ENCODE measurements at regions not wholly inside any gene's neighbourhood (a gene's known extent, or its start where the extent isn't known, plus 50 kb on each side); places are given as distances from the start of the nearest gene placed in this dataset.

DNA sequence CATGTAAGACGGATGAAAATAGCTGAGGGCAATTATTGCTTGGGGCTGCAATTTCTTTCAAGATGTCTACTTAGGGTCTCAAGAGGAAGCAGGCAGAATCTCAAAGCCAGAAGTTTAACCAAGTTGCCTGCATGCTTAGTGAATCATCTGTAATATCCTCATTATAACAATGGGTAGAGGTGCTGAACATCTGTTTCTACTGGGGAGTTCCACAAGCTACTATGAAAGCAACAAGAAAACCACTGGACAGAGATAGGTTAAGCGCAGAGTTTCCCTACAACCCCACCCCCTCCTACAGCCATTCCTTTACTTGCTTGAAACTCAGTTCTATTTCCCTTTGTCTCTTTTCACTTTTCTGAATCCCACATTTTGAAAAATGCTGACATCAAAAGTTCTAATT, 759.4 kb upstream of the GBE1 start:
- WGBS, 2 experiments (ENCODE audit: low coverage in 1 of 2, low lambda C conversion rate in 2 of 2, missing lambda C conversion rate in 2 of 2), result 12 to 26% methylated on average over 2 of the region's 2 CpGs

GRCh38 chr3:82509951-82510603, 748.6 kb upstream of the GBE1 start:
- Histone ChIP-seq H3K4me2 (ENCODE audit: unreplicated experiment) (no peak overlapping the region), H2AFZ (no peak overlapping the region), H3K27me3 (replicated peaks; ENCODE audit: insufficient read depth) (no peaks in the 10 kb centered on the region), H3K4me3 (no peak overlapping the region), H3K9ac (no peak overlapping the region), H3K4me1 (ENCODE audit: insufficient read depth) (no peaks in the 10 kb centered on the region), H3K9me3 (ENCODE audit: low read depth) (no peaks in the 10 kb centered on the region), H3K27ac (no peak overlapping the region), H3K36me3 (ENCODE audit: low read depth) (no peaks in the 10 kb centered on the region), H3K9me2 (ENCODE audit: insufficient read depth) (no peaks in the 10 kb centered on the region), H4K20me1 (ENCODE audit: insufficient read depth) (no peaks in the 10 kb centered on the region), H3K79me2 (ENCODE audit: insufficient read depth) (no peaks in the 10 kb centered on the region), H3F3A (ENCODE audit: insufficient read depth) (no peaks in the 10 kb centered on the region)
- in situ Hi-C loops (cut with MboI), result no loop called here
- no peak for DNase-seq
- WGBS, 2 experiments (ENCODE audit: low coverage in 1 of 2, low lambda C conversion rate in 2 of 2, missing lambda C conversion rate in 2 of 2), result 50 to 52% methylated on average over 16 of the region's 16 CpGs
- TF ChIP-seq EZH2phosphoT487 (IDR thresholded peaks at IDR 0.05; ENCODE audit: insufficient read depth, low read depth) (no peak), EZH2 (IDR thresholded peaks at IDR 0.05; ENCODE audit: insufficient read depth, poor library complexity, severe bottlenecking) (no peak)

More for the DNA sequence above, 759.4 kb upstream of the GBE1 start:
- H2AFZ ChIP-seq, result no peak overlapping the region
- TF ChIP-seq EZH2 (IDR thresholded peaks at IDR 0.05; ENCODE audit: insufficient read depth, poor library complexity, severe bottlenecking) (no peak), EZH2phosphoT487 (IDR thresholded peaks at IDR 0.05; ENCODE audit: insufficient read depth, low read depth) (no peak)
- H3K4me1 ChIP-seq (ENCODE audit: insufficient read depth), result no peaks in the 10 kb centered on the region
- H4K20me1 ChIP-seq (ENCODE audit: insufficient read depth), result no peaks in the 10 kb centered on the region
- H3K79me2 ChIP-seq (ENCODE audit: insufficient read depth), result no peaks in the 10 kb centered on the region
- no peak overlapping the region for H3K4me2 ChIP-seq (ENCODE audit: unreplicated experiment)
- no peak for DNase-seq
- no peaks in the 10 kb centered on the region for H3F3A ChIP-seq (ENCODE audit: insufficient read depth)
- H3K9me2 ChIP-seq (ENCODE audit: insufficient read depth), result no peaks in the 10 kb centered on the region
- in situ Hi-C loops (cut with MboI), result no loop called here
- H3K36me3 ChIP-seq (ENCODE audit: low read depth), result no peaks in the 10 kb centered on the region
- no peak overlapping the region for H3K9ac ChIP-seq
- peaks cover 6% of the 10 kb centered on the region for H3K9me3 ChIP-seq (ENCODE audit: low read depth)
- no peak overlapping the region for H3K27ac ChIP-seq
- H3K27me3 ChIP-seq (replicated peaks; ENCODE audit: insufficient read depth), result no peaks in the 10 kb centered on the region
- H3K4me3 ChIP-seq, result no peak overlapping the region

- DNase-seq, result no peak
- Histone ChIP-seq H3K4me3 (no peak overlapping the region), H3K9me2 (ENCODE audit: insufficient read depth) (no peaks in the 10 kb centered on the region), H3K79me2 (ENCODE audit: insufficient read depth) (no peaks in the 10 kb centered on the region), H3F3A (ENCODE audit: insufficient read depth) (no peaks in the 10 kb centered on the region), H3K4me1 (ENCODE audit: insufficient read depth) (no peaks in the 10 kb centered on the region), H3K4me2 (ENCODE audit: unreplicated experiment) (no peak overlapping the region), H2AFZ (no peak overlapping the region), H3K9me3 (ENCODE audit: low read depth) (no peaks in the 10 kb centered on the region), H3K36me3 (ENCODE audit: low read depth) (no peaks in the 10 kb centered on the region), H3K27me3 (replicated peaks; ENCODE audit: insufficient read depth) (no peaks in the 10 kb centered on the region), H3K9ac (no peak overlapping the region), H4K20me1 (ENCODE audit: insufficient read depth) (no peaks in the 10 kb centered on the region), H3K27ac (no peak overlapping the region)
- in situ Hi-C loops (cut with MboI), result no loop called here
- WGBS, 2 experiments (ENCODE audit: low coverage in 1 of 2, low lambda C conversion rate in 2 of 2, missing lambda C conversion rate in 2 of 2), result 34 to 44% methylated on average over 9 of the region's 9 CpGs
- TF ChIP-seq EZH2 (IDR thresholded peaks at IDR 0.05; ENCODE audit: insufficient read depth, poor library complexity, severe bottlenecking) (no peak), EZH2phosphoT487 (IDR thresholded peaks at IDR 0.05; ENCODE audit: insufficient read depth, low read depth) (no peak)
These were observed 747.8 kb upstream of the GBE1 start for GRCh38 chr3:82509106-82509842.

GRCh38 chr3:82506204-82506603, 744.8 kb upstream of the GBE1 start:
- H4K20me1 ChIP-seq (ENCODE audit: insufficient read depth), result no peaks in the 10 kb centered on the region
- H3K4me2 ChIP-seq (ENCODE audit: unreplicated experiment), result no peak overlapping the region
- in situ Hi-C loops (cut with MboI), result no loop called here
- no peak overlapping the region for H3K9ac ChIP-seq
- H3K9me2 ChIP-seq (ENCODE audit: insufficient read depth), result no peaks in the 10 kb centered on the region
- DNase-seq, result no peak
- TF ChIP-seq EZH2phosphoT487 (IDR thresholded peaks at IDR 0.05; ENCODE audit: insufficient read depth, low read depth) (no peak), EZH2 (IDR thresholded peaks at IDR 0.05; ENCODE audit: insufficient read depth, poor library complexity, severe bottlenecking) (no peak)
- no peaks in the 10 kb centered on the region for H3K4me1 ChIP-seq (ENCODE audit: insufficient read depth)
- WGBS, 2 experiments (ENCODE audit: low coverage in 1 of 2, low lambda C conversion rate in 2 of 2, missing lambda C conversion rate in 2 of 2), result 47 to 55% methylated on average over 6 of the region's 6 CpGs
- H3K9me3 ChIP-seq (ENCODE audit: low read depth), result no peaks in the 10 kb centered on the region
- H3K4me3 ChIP-seq, result no peak overlapping the region
- no peaks in the 10 kb centered on the region for H3F3A ChIP-seq (ENCODE audit: insufficient read depth)
- H3K36me3 ChIP-seq (ENCODE audit: low read depth), result no peaks in the 10 kb centered on the region
- H3K27me3 ChIP-seq (replicated peaks; ENCODE audit: insufficient read depth), result no peaks in the 10 kb centered on the region
- no peak overlapping the region for H3K27ac ChIP-seq
- no peaks in the 10 kb centered on the region for H3K79me2 ChIP-seq (ENCODE audit: insufficient read depth)
- no peak overlapping the region for H2AFZ ChIP-seq
